ENCODE measurements at regions not wholly inside any gene's neighbourhood (a gene's known extent, or its start where the extent isn't known, plus 50 kb on each side); places are given as distances from the start of the nearest gene placed in this dataset.

DNA sequence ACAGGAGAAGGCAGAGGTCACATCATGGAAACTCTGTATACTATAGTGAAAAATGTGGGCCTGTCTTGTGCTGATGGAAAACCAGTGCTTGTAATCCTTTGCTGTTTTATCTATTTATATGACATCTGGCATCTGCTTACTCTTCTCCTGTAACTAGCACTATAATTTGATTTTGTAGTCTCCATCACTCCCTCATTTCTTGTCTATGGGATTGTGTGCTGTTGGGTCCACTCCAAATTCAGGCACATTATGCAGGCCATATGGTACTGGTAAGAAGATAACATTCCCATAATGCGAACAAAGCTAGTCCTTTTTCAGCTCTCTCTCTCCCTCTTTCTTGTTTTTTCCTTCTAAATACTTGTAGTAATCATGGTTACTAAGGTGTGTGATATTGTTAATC is 581.2 kb upstream of the IGFBP7 start:
- TF ChIP-seq, protein P1, sequence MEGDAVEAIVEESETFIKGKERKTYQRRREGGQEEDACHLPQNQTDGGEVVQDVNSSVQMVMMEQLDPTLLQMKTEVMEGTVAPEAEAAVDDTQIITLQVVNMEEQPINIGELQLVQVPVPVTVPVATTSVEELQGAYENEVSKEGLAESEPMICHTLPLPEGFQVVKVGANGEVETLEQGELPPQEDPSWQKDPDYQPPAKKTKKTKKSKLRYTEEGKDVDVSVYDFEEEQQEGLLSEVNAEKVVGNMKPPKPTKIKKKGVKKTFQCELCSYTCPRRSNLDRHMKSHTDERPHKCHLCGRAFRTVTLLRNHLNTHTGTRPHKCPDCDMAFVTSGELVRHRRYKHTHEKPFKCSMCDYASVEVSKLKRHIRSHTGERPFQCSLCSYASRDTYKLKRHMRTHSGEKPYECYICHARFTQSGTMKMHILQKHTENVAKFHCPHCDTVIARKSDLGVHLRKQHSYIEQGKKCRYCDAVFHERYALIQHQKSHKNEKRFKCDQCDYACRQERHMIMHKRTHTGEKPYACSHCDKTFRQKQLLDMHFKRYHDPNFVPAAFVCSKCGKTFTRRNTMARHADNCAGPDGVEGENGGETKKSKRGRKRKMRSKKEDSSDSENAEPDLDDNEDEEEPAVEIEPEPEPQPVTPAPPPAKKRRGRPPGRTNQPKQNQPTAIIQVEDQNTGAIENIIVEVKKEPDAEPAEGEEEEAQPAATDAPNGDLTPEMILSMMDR (IDR thresholded peaks at IDR 0.05), result no peak
- no peak for TF ChIP-seq POLR2A (IDR thresholded peaks at IDR 0.05)
- no peak for TF ChIP-seq POLR2AphosphoS5 (IDR thresholded peaks at IDR 0.05)

All from suprapubic skin (tissue), 4 donors.